Natural killer cell (primary cell): ENCODE measurements at regions not wholly inside any gene's neighbourhood (a gene's known extent, or its start where the extent isn't known, plus 50 kb on each side); places are given as distances from the start of the nearest gene placed in this dataset.
"Not testable (repeated sequence)": the region's sequence is repeated elsewhere in the genome, so short reads cannot be mapped to it uniquely, and the experiment has no call there.

ENCODE experiments used
- ATAC-seq, 3 donors: fragments of 150-1000 bp in 2 of 3; fragments of 200-7000 bp in 1 of 3; cut with Tn5 transposase; 1 replicate in 1 of 3; 2 replicates in 2 of 3; pipeline ENCODE4 v1.10.0; 2021; ENCODE audit warnings: mild to moderate bottlenecking in 2 of 3, moderate library complexity in 2 of 3
- DNase-seq, 2 donors: peaks; one replicate each; pipeline versions ENCODE4 v3.0.0 to v3.0.0-alpha.2; 2013 to 2021; ENCODE audit warnings: mixed read lengths in 1 of 2
- H3K27ac ChIP-seq: one replicate; pipeline ENCODE4 v1.5.1; 2013; ENCODE audit warnings: mild to moderate bottlenecking, low read length
- H3K27me3 ChIP-seq: one replicate; pipeline ENCODE4 v1.6.1; 2013; ENCODE audit warnings: low read length; ENCODE audit not compliant: control insufficient read depth, insufficient read depth
- H3K36me3 ChIP-seq: one replicate; pipeline ENCODE4 v1.6.1; 2013; ENCODE audit warnings: low read length; ENCODE audit not compliant: control insufficient read depth, insufficient read depth
- H3K4me1 ChIP-seq: one replicate; pipeline ENCODE4 v1.6.1; 2013; ENCODE audit warnings: low read length; ENCODE audit not compliant: control insufficient read depth, insufficient read depth
- H3K4me3 ChIP-seq: one replicate; pipeline ENCODE4 v1.5.1; 2013; ENCODE audit warnings: low read length
- H3K9me3 ChIP-seq: one replicate; pipeline ENCODE4 v1.6.1; 2013; ENCODE audit warnings: low read length; ENCODE audit not compliant: control insufficient read depth, insufficient read depth
- H3K27ac Mint-ChIP-seq, 2 donors: one replicate each; pipeline ENCODE4 v1.8.0; 2022; ENCODE audit warnings: mild to moderate bottlenecking in 2 of 2, mixed read lengths in 2 of 2, moderate library complexity in 1 of 2
- H3K27me3 Mint-ChIP-seq, 2 donors: one replicate each; pipeline ENCODE4 v1.8.0; 2022; ENCODE audit warnings: low read depth in 2 of 2, mixed read lengths in 2 of 2
- H3K36me3 Mint-ChIP-seq: one replicate; pipeline ENCODE4 v1.8.0; 2022; ENCODE audit warnings: mixed read lengths
- H3K4me1 Mint-ChIP-seq, 2 donors: one replicate each; pipeline ENCODE4 v1.8.0; 2022; ENCODE audit warnings: mixed read lengths in 2 of 2
- H3K4me3 Mint-ChIP-seq: one replicate; pipeline ENCODE4 v1.8.0; 2022; ENCODE audit warnings: mild to moderate bottlenecking, moderate library complexity, mixed read lengths
- H3K9me3 Mint-ChIP-seq, 2 donors: one replicate each; pipeline ENCODE4 v1.8.0; 2022; ENCODE audit warnings: mixed read lengths in 2 of 2
- WGBS: methylation state at CpG from one replicate; pipeline ENCODE4 v1.1.7; 2013; ENCODE audit warnings: missing lambda C conversion rate; ENCODE audit not compliant: insufficient coverage; 5-methylcytosine and 5-hydroxymethylcytosine counted together
- intact Hi-C: fragments of 100-400 bp; cut with micrococcal nuclease; formaldehyde crosslinking; loops from one replicate; pipeline ENCODE4 v1.14.2; 2022
- TF ChIP-seq, protein P1 (sequence below): fragments of 200-600 bp; IDR thresholded peaks from one replicate; pipeline ENCODE4 v1.8.0; 2022; ENCODE audit warnings: antibody characterized with exemption

DNA sequence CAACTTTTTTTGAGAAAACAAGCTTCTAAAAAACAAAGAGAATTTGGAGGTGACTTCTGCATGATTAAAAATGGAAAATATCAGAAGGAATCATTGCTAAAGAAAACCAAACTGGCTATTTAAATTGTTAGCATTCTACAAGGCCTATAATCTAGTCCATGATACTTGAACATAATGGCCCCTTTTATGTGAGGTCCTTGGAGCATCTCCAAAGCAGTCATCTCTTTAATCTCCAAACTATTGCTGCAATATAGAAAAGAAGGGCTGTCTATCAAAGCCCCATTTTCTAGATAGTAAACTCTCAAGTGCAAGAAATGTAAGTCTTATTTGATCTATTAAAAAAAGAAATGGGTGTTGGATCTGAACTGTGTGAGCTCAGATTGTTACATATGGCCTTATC, 615.1 kb downstream of the CENPC start:
- peaks cover 2 to 9% of the 10 kb centered on the region in 2 donors for H3K9me3 Mint-ChIP-seq
- no peak for ATAC-seq
- H3K4me1 Mint-ChIP-seq: no peaks in the 10 kb centered on the region
- no peaks in the 10 kb centered on the region for H3K36me3 ChIP-seq
- no peaks in the 10 kb centered on the region for H3K36me3 Mint-ChIP-seq
- H3K4me3 Mint-ChIP-seq: no peak overlapping the region
- no peaks in the 10 kb centered on the region for H3K27me3 Mint-ChIP-seq
- H3K4me1 ChIP-seq: no peaks in the 10 kb centered on the region
- H3K27ac ChIP-seq: no peak overlapping the region
- TF ChIP-seq, protein P1, sequence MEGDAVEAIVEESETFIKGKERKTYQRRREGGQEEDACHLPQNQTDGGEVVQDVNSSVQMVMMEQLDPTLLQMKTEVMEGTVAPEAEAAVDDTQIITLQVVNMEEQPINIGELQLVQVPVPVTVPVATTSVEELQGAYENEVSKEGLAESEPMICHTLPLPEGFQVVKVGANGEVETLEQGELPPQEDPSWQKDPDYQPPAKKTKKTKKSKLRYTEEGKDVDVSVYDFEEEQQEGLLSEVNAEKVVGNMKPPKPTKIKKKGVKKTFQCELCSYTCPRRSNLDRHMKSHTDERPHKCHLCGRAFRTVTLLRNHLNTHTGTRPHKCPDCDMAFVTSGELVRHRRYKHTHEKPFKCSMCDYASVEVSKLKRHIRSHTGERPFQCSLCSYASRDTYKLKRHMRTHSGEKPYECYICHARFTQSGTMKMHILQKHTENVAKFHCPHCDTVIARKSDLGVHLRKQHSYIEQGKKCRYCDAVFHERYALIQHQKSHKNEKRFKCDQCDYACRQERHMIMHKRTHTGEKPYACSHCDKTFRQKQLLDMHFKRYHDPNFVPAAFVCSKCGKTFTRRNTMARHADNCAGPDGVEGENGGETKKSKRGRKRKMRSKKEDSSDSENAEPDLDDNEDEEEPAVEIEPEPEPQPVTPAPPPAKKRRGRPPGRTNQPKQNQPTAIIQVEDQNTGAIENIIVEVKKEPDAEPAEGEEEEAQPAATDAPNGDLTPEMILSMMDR: no peak
- no peaks in the 10 kb centered on the region for H3K27me3 ChIP-seq
- intact Hi-C loops: no loop called here
- no peak overlapping the region for H3K4me3 ChIP-seq
- H3K27ac Mint-ChIP-seq: no peak overlapping the region
- H3K9me3 ChIP-seq: peaks cover 3% of the 10 kb centered on the region
- DNase-seq: no peak

GRCh38 chr4:66929748-66930147, 615.6 kb downstream of the CENPC start:
- H3K4me3 ChIP-seq: no peak overlapping the region
- 93% methylated on average over 1 of the region's 1 CpG for WGBS
- ATAC-seq: no peak

GRCh38 chr4:66928881-66929280, 616.4 kb downstream of the CENPC start:
- H3K36me3 Mint-ChIP-seq, H3K4me1 ChIP-seq, H3K36me3 ChIP-seq, H3K27ac Mint-ChIP-seq, DNase-seq, H3K4me1 Mint-ChIP-seq, H3K27me3 ChIP-seq, H3K27me3 Mint-ChIP-seq, H3K27ac ChIP-seq, intact Hi-C loops, H3K9me3 ChIP-seq, H3K4me3 ChIP-seq, H3K4me3 Mint-ChIP-seq, H3K9me3 Mint-ChIP-seq, ATAC-seq: not testable (repeated sequence)

More at GRCh38 chr4:66929748-66930147, 615.6 kb downstream of the CENPC start:
- intact Hi-C loops: no loop called here
- no peak overlapping the region for H3K27ac ChIP-seq
- H3K36me3 ChIP-seq: no peaks in the 10 kb centered on the region
- DNase-seq: no peak
- no peaks in the 10 kb centered on the region for H3K36me3 Mint-ChIP-seq
- H3K9me3 Mint-ChIP-seq: peaks cover 2 to 6% of the 10 kb centered on the region in 2 donors
- H3K27me3 Mint-ChIP-seq: no peaks in the 10 kb centered on the region
- no peak overlapping the region for H3K27ac Mint-ChIP-seq
- H3K4me1 Mint-ChIP-seq: no peaks in the 10 kb centered on the region
- no peaks in the 10 kb centered on the region for H3K4me1 ChIP-seq
- H3K27me3 ChIP-seq: no peaks in the 10 kb centered on the region
- TF ChIP-seq, protein P1: no peak
- peaks cover 3% of the 10 kb centered on the region for H3K9me3 ChIP-seq
- H3K4me3 Mint-ChIP-seq: no peak overlapping the region

DNA sequence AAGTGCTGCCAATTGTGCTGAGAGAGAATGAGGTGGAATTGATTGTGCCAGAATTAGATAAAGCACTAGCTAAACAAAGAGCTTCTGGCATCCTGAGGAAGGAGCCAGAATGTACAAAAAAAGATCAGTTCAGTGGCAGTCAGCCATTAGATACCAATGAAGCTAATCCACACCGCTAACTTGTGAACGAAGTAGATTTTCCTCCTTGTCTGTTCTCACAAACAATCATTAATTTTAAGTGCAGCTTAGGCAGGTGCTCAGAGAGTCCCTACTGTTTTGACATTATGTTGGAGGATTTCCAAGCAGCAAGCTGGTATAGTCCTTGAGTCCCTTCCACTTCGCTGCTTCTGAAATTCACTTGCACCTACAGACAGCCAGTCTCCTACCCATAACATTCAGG, 617.4 kb downstream of the CENPC start:
- no peaks in the 10 kb centered on the region for H3K4me1 ChIP-seq
- H3K4me3 ChIP-seq: no peak overlapping the region
- Mint-ChIP-seq H3K9me3 (peaks cover 3 to 12% of the 10 kb centered on the region in 2 donors), H3K4me1 (no peaks in the 10 kb centered on the region), H3K4me3 (no peak overlapping the region), H3K27ac (no peak overlapping the region), H3K27me3 (no peaks in the 10 kb centered on the region), H3K36me3 (peaks cover 7% of the 10 kb centered on the region)
- no peaks in the 10 kb centered on the region for H3K27me3 ChIP-seq
- 77% methylated on average over 3 of the region's 3 CpGs for WGBS
- TF ChIP-seq, protein P1: no peak
- peaks cover 3% of the 10 kb centered on the region for H3K9me3 ChIP-seq
- DNase-seq: no peak
- no peak for ATAC-seq
- intact Hi-C loops: no loop called here
- H3K36me3 ChIP-seq: no peaks in the 10 kb centered on the region
- H3K27ac ChIP-seq: no peak overlapping the region
